ENCODE measurements at regions not wholly inside any gene's neighbourhood (a gene's known extent, or its start where the extent isn't known, plus 50 kb on each side); places are given as distances from the start of the nearest gene placed in this dataset.

DNA sequence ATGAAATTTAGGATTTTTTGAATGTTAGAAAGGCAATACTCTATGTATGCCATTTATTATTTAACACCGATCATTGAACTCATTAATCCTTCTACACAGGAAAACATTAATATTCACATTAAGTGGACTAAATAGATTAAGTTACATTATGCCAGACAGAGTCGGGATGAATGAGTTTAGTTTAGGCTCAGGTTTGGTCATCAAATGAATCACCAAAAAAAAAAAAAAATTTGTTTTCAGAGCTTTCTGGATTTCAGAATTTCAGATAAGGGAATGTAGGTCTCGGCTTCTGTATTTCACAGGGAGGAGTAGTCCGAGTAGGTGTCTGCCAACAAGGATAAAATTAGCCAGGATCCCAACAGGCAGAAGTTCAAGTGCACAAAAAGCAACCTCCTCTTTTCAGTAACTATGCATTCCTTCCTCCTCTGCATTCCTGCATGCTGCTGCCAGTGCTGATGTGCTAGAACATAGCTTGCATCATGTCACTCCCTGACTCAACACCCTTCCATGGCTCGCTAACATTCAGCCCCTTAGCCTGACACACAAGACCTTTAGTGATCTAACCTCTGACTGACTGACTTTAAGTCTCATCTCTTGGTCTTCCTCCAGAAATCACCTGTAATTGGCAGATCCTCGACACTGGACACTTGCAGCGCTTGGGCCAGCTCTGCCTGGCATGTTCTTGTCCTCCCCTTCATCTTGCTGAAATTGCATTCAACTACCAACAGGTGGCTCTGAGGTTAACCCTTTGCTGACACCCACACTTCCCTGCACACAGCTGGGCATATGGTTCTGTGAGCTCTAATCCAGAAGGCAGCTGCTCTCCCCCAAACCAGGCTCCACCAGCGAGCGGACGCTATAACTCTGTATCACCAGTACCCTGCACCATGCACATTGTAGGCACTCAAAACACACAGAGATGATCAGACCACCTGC lies 145.4 kb upstream of the PROK2 start:
- in situ Hi-C loops (cut with MboI; ENCODE audit: low sequenced_read_pairs) (no loop called here), intact Hi-C loops (cut with micrococcal nuclease) (no loop called here), dilution Hi-C loops (cut with HindIII; ENCODE audit: low sequenced_read_pairs, unreplicated experiment) (no loop called here)
- Histone ChIP-seq H3K27me3 (ENCODE audit: control insufficient read depth, insufficient read depth, low read length) (peaks cover 10% of the 10 kb centered on the region), H3K56ac (ENCODE audit: extremely low read depth, insufficient read depth, low read length) (no peak overlapping the region), H3K79me1 (ENCODE audit: low read depth in 1 of 2, low read length in 2 of 2) (no peaks in the 10 kb centered on the region), H3K9me1 (ENCODE audit: insufficient read depth, low read length) (no peaks in the 10 kb centered on the region), H4K8ac (ENCODE audit: low read depth in 2 of 2, low read length in 2 of 2) (no peak overlapping the region), H2BK5ac (ENCODE audit: low read depth, low read length, poor library complexity, severe bottlenecking) (no peak overlapping the region), H4K5ac (ENCODE audit: low read depth, low read length) (no peak overlapping the region), H3K14ac (replicated peaks; ENCODE audit: low read depth, low read length) (no peak overlapping the region), H3K4me2 (ENCODE audit: low read depth, low read length) (no peak overlapping the region), H3K4ac (ENCODE audit: low read depth, low read length) (no peak overlapping the region), H2BK120ac (ENCODE audit: low read depth, low read length) (no peak overlapping the region), H3K18ac (ENCODE audit: low read depth, low read length) (no peak overlapping the region), H3K4me3 (ENCODE audit: insufficient read depth, low read depth, low read length) (no peak overlapping the region), H3K4me1 (ENCODE audit: control insufficient read depth, insufficient read depth, low read length) (no peaks in the 10 kb centered on the region), H3K9ac (ENCODE audit: low read depth, low read length) (no peak overlapping the region), H2AK5ac (ENCODE audit: low read depth, low read length) (no peak overlapping the region), H2BK15ac (ENCODE audit: low read depth, low read length) (no peak overlapping the region), H2AFZ (replicated peaks; ENCODE audit: low read length, poor library complexity) (no peak overlapping the region), H4K91ac (ENCODE audit: insufficient read depth, low read depth, low read length) (no peak overlapping the region), H3K36me3 (ENCODE audit: control insufficient read depth, insufficient read depth, low read length) (no peaks in the 10 kb centered on the region), H3K23ac (ENCODE audit: low read depth, low read length) (no peak overlapping the region), H2BK20ac (ENCODE audit: low read depth, low read length) (no peak overlapping the region), H4K20me1 (ENCODE audit: insufficient read depth, low read length) (no peaks in the 10 kb centered on the region), H3K9me3 (ENCODE audit: control insufficient read depth, insufficient read depth, low read length) (no peaks in the 10 kb centered on the region), H2AK9ac (replicated peaks; ENCODE audit: low read depth, low read length, poor library complexity) (no peak overlapping the region), H3K27ac (ENCODE audit: insufficient read depth, low read length) (no peak overlapping the region)
- ATAC-seq (ENCODE audit: low read depth) (peak; percentile 46; the same call in 1 of the 2 replicates), DNase-seq (peak; percentile 17)
- TF ChIP-seq FOS (IDR thresholded peaks at IDR 0.05; ENCODE audit: low read depth, low read length): no peak
- TF ChIP-seq CEBPB (IDR thresholded peaks at IDR 0.05; ENCODE audit: low read depth, low read length): 0 out of 2 replicates have a peak, but pooled peaks have one; percentile 35
- CTCF ChIA-PET: interaction anchor here (0.6 kb wide), 2 partner anchors 21 to 73 kb away, joined by 4 read pairs; no protein-coding TSS in a partner anchor
- BruUV-seq (replicated peaks): no TSS peak
- POLR2A ChIA-PET (ENCODE audit: unreplicated experiment): no interaction called here
- 47% methylated on average over 3 of the region's 10 CpGs; no CpG with 5 or more reads in 1 of the 2 experiments for WGBS, 2 experiments (ENCODE audit: extremely low coverage in 2 of 2, insufficient read length in 1 of 2)

Measured in IMR-90 (cell line).